ENCODE measurements at regions not wholly inside any gene's neighbourhood (a gene's known extent, or its start where the extent isn't known, plus 50 kb on each side); places are given as distances from the start of the nearest gene placed in this dataset.

DNA sequence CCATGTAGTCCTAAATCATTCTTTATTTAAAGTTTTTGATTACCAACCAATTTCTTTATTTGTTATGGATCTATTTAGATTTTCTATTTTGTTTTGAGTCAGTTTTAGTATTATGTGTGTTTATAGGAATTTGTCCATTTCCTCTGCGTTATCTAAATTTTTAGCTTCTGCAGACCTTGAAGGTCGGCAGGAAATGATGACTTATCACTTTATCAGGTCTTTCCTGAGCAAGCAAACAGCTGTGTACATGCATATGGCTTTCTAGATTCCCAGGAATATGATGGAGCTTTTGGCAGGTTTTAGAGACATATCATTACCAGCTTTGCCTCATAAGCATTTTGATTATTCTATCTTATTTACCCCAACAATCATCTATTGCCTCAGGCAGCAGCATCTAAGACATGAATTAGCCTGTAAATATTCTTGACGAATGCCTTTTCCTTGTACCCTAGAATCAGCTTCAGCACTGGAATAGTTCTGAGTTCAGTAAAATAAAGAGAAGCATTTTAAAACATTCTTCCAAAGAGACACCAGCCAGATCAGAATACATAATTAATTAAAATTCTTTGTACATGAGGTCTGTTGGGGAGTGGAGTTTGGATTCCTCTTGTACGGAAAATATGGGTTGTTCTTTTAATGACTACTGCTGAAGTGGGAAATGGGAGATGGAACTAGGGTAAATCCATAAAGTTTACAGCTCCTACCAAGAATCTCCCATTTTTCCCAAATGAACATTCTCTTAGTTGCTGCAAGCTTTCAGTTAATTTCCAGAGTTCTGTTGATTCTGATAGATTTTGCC lies 408.8 kb upstream of the SEMA3C start:
- Histone ChIP-seq H3K27me3 (no peaks in the 10 kb centered on the region), H3K9me3 (no peaks in the 10 kb centered on the region), H3K4me3 (no peak overlapping the region), H3K27ac (no peak overlapping the region), H3K4me1 (peaks cover 5% of the 10 kb centered on the region), H3K36me3 (no peaks in the 10 kb centered on the region)
- no peak for DNase-seq (ENCODE audit: low spot score in 2 of 2)
- no peak for TF ChIP-seq POLR2A (IDR thresholded peaks at IDR 0.05)
- no peak for TF ChIP-seq POLR2AphosphoS5 (IDR thresholded peaks at IDR 0.05)
- TF ChIP-seq, protein P1, sequence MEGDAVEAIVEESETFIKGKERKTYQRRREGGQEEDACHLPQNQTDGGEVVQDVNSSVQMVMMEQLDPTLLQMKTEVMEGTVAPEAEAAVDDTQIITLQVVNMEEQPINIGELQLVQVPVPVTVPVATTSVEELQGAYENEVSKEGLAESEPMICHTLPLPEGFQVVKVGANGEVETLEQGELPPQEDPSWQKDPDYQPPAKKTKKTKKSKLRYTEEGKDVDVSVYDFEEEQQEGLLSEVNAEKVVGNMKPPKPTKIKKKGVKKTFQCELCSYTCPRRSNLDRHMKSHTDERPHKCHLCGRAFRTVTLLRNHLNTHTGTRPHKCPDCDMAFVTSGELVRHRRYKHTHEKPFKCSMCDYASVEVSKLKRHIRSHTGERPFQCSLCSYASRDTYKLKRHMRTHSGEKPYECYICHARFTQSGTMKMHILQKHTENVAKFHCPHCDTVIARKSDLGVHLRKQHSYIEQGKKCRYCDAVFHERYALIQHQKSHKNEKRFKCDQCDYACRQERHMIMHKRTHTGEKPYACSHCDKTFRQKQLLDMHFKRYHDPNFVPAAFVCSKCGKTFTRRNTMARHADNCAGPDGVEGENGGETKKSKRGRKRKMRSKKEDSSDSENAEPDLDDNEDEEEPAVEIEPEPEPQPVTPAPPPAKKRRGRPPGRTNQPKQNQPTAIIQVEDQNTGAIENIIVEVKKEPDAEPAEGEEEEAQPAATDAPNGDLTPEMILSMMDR (IDR thresholded peaks at IDR 0.05), result no peak
- no peak for TF ChIP-seq EP300 (IDR thresholded peaks at IDR 0.05)
- WGBS, result 43% methylated on average over 4 of the region's 4 CpGs

DNA sequence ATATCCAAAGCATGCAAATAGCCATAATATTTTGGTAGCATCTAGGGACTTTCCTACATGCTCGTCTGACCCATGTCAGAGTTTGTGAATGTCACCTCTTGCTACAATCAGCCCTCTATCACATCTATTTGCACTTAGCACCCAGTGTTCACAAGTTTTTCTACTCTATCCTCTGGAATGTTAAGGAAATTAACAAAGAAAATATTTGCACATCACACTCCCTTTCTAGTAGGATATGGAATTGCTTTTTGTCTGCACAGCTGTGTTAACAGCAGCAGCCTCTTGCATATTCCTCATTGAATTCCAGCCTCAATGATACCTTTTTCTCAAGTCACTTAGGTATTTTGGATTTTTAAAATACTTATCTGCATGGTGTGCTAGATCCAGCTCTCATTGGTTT lies 403.1 kb upstream of the SEMA3C start:
- TF ChIP-seq, protein P1 (IDR thresholded peaks at IDR 0.05), result no peak
- TF ChIP-seq EP300 (IDR thresholded peaks at IDR 0.05), result no peak
- no peak for TF ChIP-seq POLR2AphosphoS5 (IDR thresholded peaks at IDR 0.05)
- TF ChIP-seq POLR2A (IDR thresholded peaks at IDR 0.05), result no peak
- no peak overlapping the region for H3K4me3 ChIP-seq
- H3K4me1 ChIP-seq, result no peaks in the 10 kb centered on the region
- H3K27me3 ChIP-seq, result no peaks in the 10 kb centered on the region
- no peaks in the 10 kb centered on the region for H3K36me3 ChIP-seq
- no peak overlapping the region for H3K27ac ChIP-seq
- H3K9me3 ChIP-seq, result no peaks in the 10 kb centered on the region
- no peak for DNase-seq (ENCODE audit: low spot score in 2 of 2)
- 92% methylated on average over 1 of the region's 1 CpG for WGBS

GRCh38 chr7:81317741-81318140 lies 398.9 kb upstream of the SEMA3C start:
- H3K4me3 ChIP-seq, result no peak overlapping the region
- H3K9me3 ChIP-seq, result no peaks in the 10 kb centered on the region
- TF ChIP-seq, protein P1 (IDR thresholded peaks at IDR 0.05), result no peak
- TF ChIP-seq POLR2AphosphoS5 (IDR thresholded peaks at IDR 0.05), result no peak
- no peak for TF ChIP-seq POLR2A (IDR thresholded peaks at IDR 0.05)
- no peak for TF ChIP-seq EP300 (IDR thresholded peaks at IDR 0.05)
- H3K27me3 ChIP-seq, result no peaks in the 10 kb centered on the region
- WGBS, result 64% methylated on average over 3 of the region's 3 CpGs
- no peak overlapping the region for H3K27ac ChIP-seq
- H3K36me3 ChIP-seq, result no peaks in the 10 kb centered on the region
- no peak for DNase-seq (ENCODE audit: low spot score in 2 of 2)
- H3K4me1 ChIP-seq, result no peaks in the 10 kb centered on the region

GRCh38 chr7:81308643-81309322 lies 389.9 kb upstream of the SEMA3C start:
- Histone ChIP-seq H3K9me3 (no peaks in the 10 kb centered on the region), H3K27ac (no peak overlapping the region), H3K4me3 (no peak overlapping the region), H3K27me3 (no peaks in the 10 kb centered on the region), H3K36me3 (no peaks in the 10 kb centered on the region), H3K4me1 (no peaks in the 10 kb centered on the region)
- DNase-seq (ENCODE audit: low spot score in 2 of 2), result no peak
- 25% methylated on average over 2 of the region's 2 CpGs for WGBS
- TF ChIP-seq POLR2A (IDR thresholded peaks at IDR 0.05), result no peak
- TF ChIP-seq, protein P1 (IDR thresholded peaks at IDR 0.05), result no peak
- no peak for TF ChIP-seq POLR2AphosphoS5 (IDR thresholded peaks at IDR 0.05)
- TF ChIP-seq EP300 (IDR thresholded peaks at IDR 0.05), result no peak

- no peak overlapping the region for H3K4me3 ChIP-seq
- H3K9me3 ChIP-seq, result no peaks in the 10 kb centered on the region
- no peaks in the 10 kb centered on the region for H3K27me3 ChIP-seq
- TF ChIP-seq EP300 (IDR thresholded peaks at IDR 0.05) (no peak), POLR2A (IDR thresholded peaks at IDR 0.05) (no peak), POLR2AphosphoS5 (IDR thresholded peaks at IDR 0.05) (no peak)
- TF ChIP-seq, protein P1 (IDR thresholded peaks at IDR 0.05), result no peak
- peaks cover 22% of the 10 kb centered on the region for H3K4me1 ChIP-seq
- 82% methylated on average over 2 of the region's 2 CpGs for WGBS
- no peak for DNase-seq (ENCODE audit: low spot score in 2 of 2)
- no peak overlapping the region for H3K27ac ChIP-seq
- H3K36me3 ChIP-seq, result no peaks in the 10 kb centered on the region
Observed at GRCh38 chr7:81301815-81302214, 383.0 kb upstream of the SEMA3C start.

Measured in suprapubic skin (tissue), 4 donors.